HPDE6-E6E7 (cell line): ENCODE measurements at regions not wholly inside any gene's neighbourhood (a gene's known extent, or its start where the extent isn't known, plus 50 kb on each side); places are given as distances from the start of the nearest gene placed in this dataset.
"Not testable (repeated sequence)": the region's sequence is repeated elsewhere in the genome, so short reads cannot be mapped to it uniquely, and the experiment has no call there.

Source experiments
- DNase-seq: peaks from one replicate; pipeline ENCODE4 v3.0.0; 2011; ENCODE audit warnings: missing footprints; ENCODE audit errors: extremely low spot score

DNA sequence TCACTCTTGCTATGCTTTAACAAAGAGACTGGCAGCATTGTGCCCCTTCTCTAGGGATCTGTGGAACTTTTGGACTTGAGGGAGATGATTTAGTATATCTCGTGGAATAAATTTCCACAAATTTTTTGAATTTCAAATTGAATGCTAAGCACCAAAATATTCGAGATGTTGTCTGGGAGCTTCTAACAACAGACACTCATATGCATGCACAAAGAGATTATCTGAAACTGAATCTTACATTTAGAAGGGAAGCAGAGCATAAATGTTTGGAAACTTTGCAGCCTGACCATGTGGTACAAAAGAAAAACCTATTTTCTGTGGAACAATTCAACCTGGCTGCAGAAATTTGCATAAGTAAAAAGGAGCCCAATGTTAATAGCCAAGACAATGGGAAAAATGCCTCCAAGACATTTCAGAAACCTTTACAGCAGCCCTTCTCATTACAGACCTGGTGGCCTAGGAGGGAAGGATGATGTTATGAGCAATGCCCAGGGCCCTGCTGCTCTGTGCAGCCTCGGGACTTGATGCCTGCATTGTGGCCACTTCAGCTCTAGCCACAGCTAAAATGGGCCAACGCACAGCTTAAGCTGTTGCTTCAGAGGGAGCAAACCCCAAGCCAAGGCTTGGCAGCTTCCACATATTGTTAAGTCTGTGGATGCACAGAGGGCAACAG lies 285.8 kb upstream of the FAM174A start:
- no peak for DNase-seq

- no peak for DNase-seq
Measured at GRCh38 chr5:100232736-100233135, 302.4 kb upstream of the FAM174A start.

GRCh38 chr5:100188778-100189177 lies 346.4 kb upstream of the FAM174A start:
- no peak for DNase-seq

GRCh38 chr5:100188339-100188738 lies 346.8 kb upstream of the FAM174A start:
- DNase-seq: no peak

DNA sequence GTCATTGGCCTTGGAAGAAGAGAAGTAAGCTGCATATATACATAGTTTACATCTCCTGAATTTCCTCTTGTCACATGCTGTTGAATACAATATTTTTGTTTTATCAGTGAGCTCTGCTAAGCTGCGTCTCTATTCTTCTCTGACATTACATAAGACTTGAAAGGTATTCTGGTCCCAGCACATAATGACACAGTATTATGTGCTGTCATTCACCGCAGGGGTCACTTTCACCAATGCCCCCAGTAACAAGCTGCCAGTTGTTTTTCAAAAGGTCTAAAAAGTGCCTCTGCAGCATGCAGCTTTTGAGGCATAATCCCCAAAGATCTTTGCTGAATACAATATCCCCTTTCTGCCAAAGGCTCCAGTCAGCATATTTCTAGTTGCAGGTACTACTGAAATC lies 349.0 kb upstream of the FAM174A start:
- no peak for DNase-seq

GRCh38 chr5:100182402-100182801 lies 352.8 kb upstream of the FAM174A start:
- no peak for DNase-seq

DNA sequence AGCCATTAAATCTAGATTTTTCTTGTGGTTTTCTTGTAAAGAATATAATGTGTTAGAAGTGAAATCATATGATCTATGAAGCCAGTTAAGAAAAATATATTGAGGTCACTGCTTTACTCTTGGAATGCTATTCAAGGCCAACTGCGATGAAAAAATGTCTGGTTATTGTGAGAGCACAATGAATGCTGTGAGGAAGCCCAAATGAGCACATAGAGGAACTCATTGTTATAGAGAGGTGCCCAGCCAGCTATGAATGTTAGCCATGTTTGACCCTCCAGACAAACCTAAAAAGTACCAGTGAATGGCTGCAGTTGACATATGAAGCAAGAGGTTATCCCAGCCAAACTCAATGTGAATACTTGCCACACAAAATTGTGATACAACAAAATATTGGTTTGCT lies 359.8 kb upstream of the FAM174A start:
- DNase-seq: no peak

GRCh38 chr5:100165309-100165708 lies 369.9 kb upstream of the FAM174A start:
- DNase-seq: no peak

- DNase-seq: no peak
Measured at GRCh38 chr5:100161868-100162267, 373.3 kb upstream of the FAM174A start.

DNA sequence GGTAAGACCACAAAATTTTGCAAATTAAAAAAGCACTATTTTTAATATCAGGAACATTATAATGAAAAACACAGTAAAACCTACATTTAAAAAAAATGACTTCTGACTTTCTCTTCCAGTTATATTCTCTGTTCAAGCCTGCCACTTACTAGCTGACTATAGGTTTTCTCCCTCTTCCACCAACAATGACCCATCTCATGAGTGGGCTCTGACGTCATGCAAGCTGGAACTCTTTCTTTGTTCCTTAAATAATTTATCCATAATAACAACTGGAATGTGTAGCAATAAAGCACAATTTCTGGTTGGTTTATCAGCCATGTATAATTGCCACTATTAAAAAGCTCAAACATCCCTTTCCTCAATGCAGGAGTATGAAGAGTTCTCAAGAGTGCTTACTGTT lies 378.1 kb upstream of the FAM174A start:
- no peak for DNase-seq

GRCh38 chr5:100148239-100148638 lies 386.9 kb upstream of the FAM174A start:
- no peak for DNase-seq

GRCh38 chr5:100142607-100143006 lies 392.6 kb upstream of the FAM174A start:
- DNase-seq: no peak

GRCh38 chr5:100131161-100131560 lies 404.0 kb upstream of the FAM174A start:
- DNase-seq: peak; percentile 4

DNA sequence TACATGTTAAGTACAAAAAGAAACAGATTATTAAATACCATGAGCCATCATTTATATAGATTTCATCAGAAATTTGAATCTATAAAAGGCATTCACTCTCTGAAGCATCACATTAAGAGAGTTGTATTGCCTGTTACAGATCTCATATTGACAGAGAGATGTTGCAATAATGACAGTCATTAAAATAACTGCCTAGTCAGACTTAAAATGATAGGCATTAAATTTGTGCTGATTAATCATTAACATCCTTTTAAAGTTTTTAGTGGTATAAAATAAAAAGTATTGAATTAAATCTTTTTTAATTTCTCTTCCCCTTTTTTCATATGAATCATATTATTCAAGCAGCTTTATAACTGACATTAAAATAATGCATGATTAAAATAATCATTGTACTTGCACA lies 404.9 kb upstream of the FAM174A start:
- DNase-seq: no peak

GRCh38 chr5:100119903-100120302 lies 415.3 kb upstream of the FAM174A start:
- DNase-seq: no peak

DNA sequence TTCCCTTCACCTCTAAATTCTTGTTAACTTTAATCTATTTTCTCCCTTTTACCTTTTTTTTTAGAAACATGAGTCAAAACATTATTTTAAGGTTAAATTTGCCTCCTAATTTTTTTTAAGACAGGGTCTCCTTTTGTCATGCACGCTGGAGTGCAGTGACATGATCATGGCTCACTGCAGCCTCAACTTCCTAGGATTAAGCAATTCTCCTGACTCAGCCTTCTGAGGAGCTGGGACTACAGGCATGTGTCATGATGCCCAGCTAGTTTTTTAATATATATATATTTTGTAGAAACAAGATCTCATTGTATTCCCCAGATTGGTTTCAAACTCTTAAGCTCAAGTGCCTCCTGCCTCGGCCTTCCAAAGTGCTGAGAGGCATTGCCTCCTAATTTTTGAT lies 424.7 kb upstream of the FAM174A start:
- DNase-seq: no peak

DNA sequence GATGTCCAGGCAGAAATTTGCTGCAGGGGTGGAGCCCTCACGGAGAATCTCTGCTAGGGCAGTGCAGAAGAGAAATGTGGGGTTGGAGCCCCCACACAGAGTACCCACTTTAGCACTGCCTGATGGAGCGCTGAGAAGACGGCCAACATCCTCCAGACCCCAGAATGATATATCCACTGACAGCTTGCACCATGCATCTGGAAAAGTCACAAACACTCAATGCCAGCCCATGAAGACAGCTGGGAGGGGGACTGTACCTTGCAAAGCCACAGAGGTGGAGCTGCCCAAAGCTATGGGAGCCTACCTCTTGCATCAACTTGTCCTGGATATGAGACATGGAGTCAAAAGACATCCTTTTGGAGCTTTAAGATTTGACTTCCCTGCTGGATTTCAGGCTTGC lies 426.3 kb upstream of the FAM174A start:
- no peak for DNase-seq

GRCh38 chr5:100103592-100104119 lies 431.5 kb upstream of the FAM174A start:
- not testable (repeated sequence) for DNase-seq

GRCh38 chr5:100101466-100101865 lies 433.7 kb upstream of the FAM174A start:
- DNase-seq: not testable (repeated sequence)

- DNase-seq: not testable (repeated sequence)
Measured at GRCh38 chr5:100096328-100096727, 438.8 kb upstream of the FAM174A start.

DNA sequence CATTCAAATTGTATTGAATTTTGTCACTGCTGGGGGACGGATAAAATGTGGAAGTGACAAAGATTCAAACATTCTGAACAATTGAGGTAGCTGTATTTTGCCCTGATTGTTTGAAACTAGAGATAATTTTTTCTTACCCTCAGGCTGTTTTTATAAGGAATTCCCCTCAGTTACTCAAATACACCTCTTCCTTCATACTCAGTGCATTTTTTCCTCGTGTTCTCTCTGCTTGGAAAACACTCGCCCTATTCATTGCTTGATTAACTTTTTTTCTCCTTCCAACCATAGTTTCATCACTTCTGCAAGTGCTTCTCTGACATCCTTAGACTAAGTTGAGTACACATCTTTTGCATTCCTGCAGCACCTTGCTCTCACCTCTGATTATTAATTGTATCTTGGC lies 454.5 kb upstream of the FAM174A start:
- DNase-seq: not testable (repeated sequence)

DNA sequence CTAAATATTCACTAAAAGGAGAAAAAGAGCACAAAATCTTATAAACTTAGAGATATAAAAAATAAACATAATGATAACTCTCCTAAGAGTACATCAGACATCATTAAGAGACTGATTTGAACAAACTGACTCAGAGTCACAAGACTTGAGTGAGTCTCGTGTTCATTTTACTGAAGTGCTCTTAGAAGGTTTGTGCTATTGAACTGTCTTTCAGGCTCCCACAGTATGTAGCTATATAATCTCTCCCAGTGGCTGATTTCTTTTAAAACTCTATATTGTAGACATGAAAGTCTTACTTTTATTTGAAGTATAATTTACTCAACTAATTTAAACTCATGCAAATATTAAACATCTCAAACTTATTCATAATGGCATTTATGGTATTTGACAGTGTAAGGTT lies 456.0 kb upstream of the FAM174A start:
- not testable (repeated sequence) for DNase-seq

- not testable (repeated sequence) for DNase-seq
Measured at GRCh38 chr5:100066020-100066419, 469.2 kb upstream of the FAM174A start.

- DNase-seq: no peak
Measured at GRCh38 chr5:100043475-100043874, 491.7 kb upstream of the FAM174A start.
